Brain microvascular endothelial cell (primary cell): ENCODE measurements at regions not wholly inside any gene's neighbourhood (a gene's known extent, or its start where the extent isn't known, plus 50 kb on each side); places are given as distances from the start of the nearest gene placed in this dataset.

Experiments used
- DNase-seq: peaks from one replicate; pipeline ENCODE4 v3.0.0-alpha.2; 2020
- H3K27ac ChIP-seq: fragments of 250-450 bp; sonication (Bioruptor Pico); 2 replicates; pipeline ENCODE4 v1.5.1; 2020; ENCODE audit warnings: mild to moderate bottlenecking, moderate library complexity
- H3K27me3 ChIP-seq: fragments of 250-450 bp; sonication (Bioruptor Pico); replicated peaks from 2 replicates; pipeline ENCODE4 v1.5.1; 2020; ENCODE audit warnings: mild to moderate bottlenecking
- H3K36me3 ChIP-seq: fragments of 250-450 bp; sonication (Bioruptor Pico); replicated peaks from 2 replicates; pipeline ENCODE4 v1.5.1; 2020; ENCODE audit warnings: mild to moderate bottlenecking
- H3K4me3 ChIP-seq: 2 replicates; pipeline ENCODE4 v1.5.1; 2011; ENCODE audit warnings: low read depth, mild to moderate bottlenecking, control low read depth, low read length, moderate library complexity
- CTCF ChIP-seq: IDR thresholded peaks from 2 replicates; pipeline ENCODE4 v1.5.1; 2011; ENCODE audit warnings: low read depth, mild to moderate bottlenecking, moderate library complexity, low read length, control low read depth, inconsistent platforms; ENCODE audit errors: missing control alignments
- in situ Hi-C: cut with HindIII; loops from 2 replicates; pipeline ENCODE4 v1.10.0; 2017; ENCODE audit warnings: low sequenced_read_pairs, low pct_ligation_motif_present

GRCh38 chr6:159473475-159474263 lies 219.4 kb downstream of the SOD2 start:
- no peak for DNase-seq
- in situ Hi-C loops = no loop called here
- TF ChIP-seq CTCF = no peak
- H3K36me3 ChIP-seq = no peaks in the 10 kb centered on the region
- no peak overlapping the region for H3K4me3 ChIP-seq
- no peak overlapping the region for H3K27ac ChIP-seq
- no peaks in the 10 kb centered on the region for H3K27me3 ChIP-seq

- H3K27ac ChIP-seq = no peak overlapping the region
- no peak for TF ChIP-seq CTCF
- in situ Hi-C loops = no loop called here
- no peak overlapping the region for H3K4me3 ChIP-seq
- H3K36me3 ChIP-seq = no peaks in the 10 kb centered on the region
- no peak for DNase-seq
- H3K27me3 ChIP-seq = no peaks in the 10 kb centered on the region
Measured at GRCh38 chr6:159470397-159470796, 222.6 kb downstream of the SOD2 start.

- in situ Hi-C loops = no loop called here
- no peaks in the 10 kb centered on the region for H3K27me3 ChIP-seq
- no peak for DNase-seq
- TF ChIP-seq CTCF = no peak
- no peak overlapping the region for H3K27ac ChIP-seq
- no peak overlapping the region for H3K4me3 ChIP-seq
- H3K36me3 ChIP-seq = no peaks in the 10 kb centered on the region
Measured at GRCh38 chr6:159469443-159469842, 223.6 kb downstream of the SOD2 start.

GRCh38 chr6:159468994-159469393 lies 224.0 kb downstream of the SOD2 start:
- Histone ChIP-seq H3K4me3 (no peak overlapping the region), H3K27me3 (no peaks in the 10 kb centered on the region), H3K36me3 (no peaks in the 10 kb centered on the region), H3K27ac (no peak overlapping the region)
- in situ Hi-C loops = no loop called here
- no peak for DNase-seq
- no peak for TF ChIP-seq CTCF

- Histone ChIP-seq H3K4me3 (no peak overlapping the region), H3K27ac (no peak overlapping the region), H3K36me3 (no peaks in the 10 kb centered on the region), H3K27me3 (no peaks in the 10 kb centered on the region)
- TF ChIP-seq CTCF = no peak
- peak; percentile 24 for DNase-seq
- in situ Hi-C loops = no loop called here
Measured at GRCh38 chr6:159467473-159468041, 225.5 kb downstream of the SOD2 start.
